ENCODE measurements at regions not wholly inside any gene's neighbourhood (a gene's known extent, or its start where the extent isn't known, plus 50 kb on each side); places are given as distances from the start of the nearest gene placed in this dataset.

DNA sequence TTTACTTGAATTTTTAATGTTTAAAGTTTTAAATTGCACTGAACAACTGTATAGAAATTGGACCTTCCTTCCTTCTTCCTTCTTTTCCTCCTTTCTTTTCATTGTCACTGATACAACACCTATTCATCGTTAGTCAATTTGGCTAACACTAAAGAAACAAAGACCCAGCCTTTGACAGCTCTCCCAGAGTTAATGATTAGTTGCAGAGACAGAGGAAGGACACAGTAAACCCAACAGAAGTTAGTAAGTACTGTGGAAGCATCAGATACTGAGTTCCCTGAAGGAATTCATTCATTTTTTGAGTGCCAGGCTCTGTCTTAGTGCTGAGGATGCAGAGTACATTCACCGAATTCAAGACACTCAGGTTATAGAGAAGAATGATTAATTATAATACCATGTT is 77.9 kb upstream of the RAB27B start:
- no peaks in the 10 kb centered on the region for H3K27me3 ChIP-seq
- ATAC-seq (no peak), DNase-seq (no peak)
- intact Hi-C loops (cut with DNase I), result no loop called here
- no peak overlapping the region for H3K4me3 ChIP-seq
- H3K4me1 ChIP-seq, result no peaks in the 10 kb centered on the region
- no peaks in the 10 kb centered on the region for H3K36me3 ChIP-seq
- TF ChIP-seq, protein P1, sequence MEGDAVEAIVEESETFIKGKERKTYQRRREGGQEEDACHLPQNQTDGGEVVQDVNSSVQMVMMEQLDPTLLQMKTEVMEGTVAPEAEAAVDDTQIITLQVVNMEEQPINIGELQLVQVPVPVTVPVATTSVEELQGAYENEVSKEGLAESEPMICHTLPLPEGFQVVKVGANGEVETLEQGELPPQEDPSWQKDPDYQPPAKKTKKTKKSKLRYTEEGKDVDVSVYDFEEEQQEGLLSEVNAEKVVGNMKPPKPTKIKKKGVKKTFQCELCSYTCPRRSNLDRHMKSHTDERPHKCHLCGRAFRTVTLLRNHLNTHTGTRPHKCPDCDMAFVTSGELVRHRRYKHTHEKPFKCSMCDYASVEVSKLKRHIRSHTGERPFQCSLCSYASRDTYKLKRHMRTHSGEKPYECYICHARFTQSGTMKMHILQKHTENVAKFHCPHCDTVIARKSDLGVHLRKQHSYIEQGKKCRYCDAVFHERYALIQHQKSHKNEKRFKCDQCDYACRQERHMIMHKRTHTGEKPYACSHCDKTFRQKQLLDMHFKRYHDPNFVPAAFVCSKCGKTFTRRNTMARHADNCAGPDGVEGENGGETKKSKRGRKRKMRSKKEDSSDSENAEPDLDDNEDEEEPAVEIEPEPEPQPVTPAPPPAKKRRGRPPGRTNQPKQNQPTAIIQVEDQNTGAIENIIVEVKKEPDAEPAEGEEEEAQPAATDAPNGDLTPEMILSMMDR (IDR thresholded peaks at IDR 0.05), result no peak
- no peak overlapping the region for H3K27ac ChIP-seq
- H3K9me3 ChIP-seq, result no peaks in the 10 kb centered on the region

DNA sequence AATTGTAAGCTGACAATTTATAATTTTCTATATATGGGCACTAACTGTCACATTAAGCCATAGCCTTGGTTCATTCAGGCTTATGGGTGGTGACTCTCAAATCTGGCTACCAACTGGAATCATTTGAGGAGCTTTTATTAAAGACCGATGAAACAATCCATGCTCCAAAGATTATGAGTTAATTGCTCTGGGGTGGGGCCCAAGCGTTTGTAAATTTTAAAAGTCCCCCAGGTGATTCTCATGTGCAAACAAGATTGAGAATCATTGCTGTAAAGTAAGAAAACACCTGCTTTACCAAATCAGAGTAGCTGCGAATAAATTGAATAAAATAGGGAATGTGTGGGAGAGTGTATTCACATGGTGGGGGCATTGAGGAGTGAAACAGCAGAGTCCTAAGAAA is 76.1 kb upstream of the RAB27B start:
- Histone ChIP-seq H3K27ac (no peak overlapping the region), H3K4me1 (no peaks in the 10 kb centered on the region), H3K36me3 (no peaks in the 10 kb centered on the region), H3K9me3 (no peaks in the 10 kb centered on the region), H3K27me3 (no peaks in the 10 kb centered on the region), H3K4me3 (no peak overlapping the region)
- no peak for DNase-seq
- ATAC-seq, result no peak
- intact Hi-C loops (cut with DNase I), result no loop called here
- TF ChIP-seq, protein P1 (IDR thresholded peaks at IDR 0.05), result no peak

DNA sequence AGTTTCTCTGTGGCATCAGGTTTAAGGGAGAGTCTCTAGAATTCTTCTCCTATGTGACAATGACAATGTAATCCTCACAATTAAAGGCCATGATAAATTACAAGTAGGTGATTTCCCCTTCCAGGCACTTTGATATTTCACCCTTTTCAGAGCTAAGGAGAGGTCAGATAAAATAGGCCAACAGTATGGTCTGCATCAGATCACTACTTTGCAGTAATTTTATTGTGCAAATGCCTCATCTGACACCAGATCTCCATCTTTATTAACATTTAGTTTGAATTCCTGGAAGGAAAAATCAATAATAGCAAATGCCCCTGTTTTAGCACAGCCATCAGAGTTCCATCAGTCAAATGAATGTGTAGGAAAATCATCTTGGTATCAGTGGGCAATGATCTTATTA is 72.8 kb upstream of the RAB27B start:
- ATAC-seq (no peak), DNase-seq (no peak)
- H3K27ac ChIP-seq, result no peak overlapping the region
- intact Hi-C loops (cut with DNase I), result no loop called here
- H3K27me3 ChIP-seq, result no peaks in the 10 kb centered on the region
- TF ChIP-seq, protein P1 (IDR thresholded peaks at IDR 0.05), result no peak
- no peaks in the 10 kb centered on the region for H3K36me3 ChIP-seq
- no peak overlapping the region for H3K4me3 ChIP-seq
- no peaks in the 10 kb centered on the region for H3K4me1 ChIP-seq
- no peaks in the 10 kb centered on the region for H3K9me3 ChIP-seq

DNA sequence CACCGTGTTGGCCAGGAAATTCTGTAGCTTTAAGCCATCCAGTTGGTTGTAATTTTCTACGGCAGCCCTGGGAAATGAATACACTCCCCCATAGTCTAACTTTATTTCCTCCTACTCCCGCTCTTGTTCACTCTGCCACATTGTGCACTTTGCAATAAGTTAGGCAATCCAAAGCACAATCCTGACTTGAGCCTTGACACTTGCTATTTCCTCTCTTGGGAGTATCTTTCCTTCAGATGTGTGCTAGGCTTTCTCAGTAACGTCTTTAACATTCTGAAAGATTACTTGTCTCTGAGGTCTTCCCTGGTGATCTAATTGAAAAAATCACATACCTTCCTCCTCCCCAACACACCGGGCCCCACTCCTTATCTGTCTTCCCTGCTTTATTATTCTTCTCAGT is 65.9 kb upstream of the RAB27B start:
- no peaks in the 10 kb centered on the region for H3K4me1 ChIP-seq
- H3K36me3 ChIP-seq, result no peaks in the 10 kb centered on the region
- H3K4me3 ChIP-seq, result no peak overlapping the region
- H3K9me3 ChIP-seq, result no peaks in the 10 kb centered on the region
- H3K27ac ChIP-seq, result no peak overlapping the region
- no peak for DNase-seq
- TF ChIP-seq, protein P1 (IDR thresholded peaks at IDR 0.05), result no peak
- ATAC-seq, result no peak
- intact Hi-C loops (cut with DNase I), result no loop called here
- H3K27me3 ChIP-seq, result no peaks in the 10 kb centered on the region

DNA sequence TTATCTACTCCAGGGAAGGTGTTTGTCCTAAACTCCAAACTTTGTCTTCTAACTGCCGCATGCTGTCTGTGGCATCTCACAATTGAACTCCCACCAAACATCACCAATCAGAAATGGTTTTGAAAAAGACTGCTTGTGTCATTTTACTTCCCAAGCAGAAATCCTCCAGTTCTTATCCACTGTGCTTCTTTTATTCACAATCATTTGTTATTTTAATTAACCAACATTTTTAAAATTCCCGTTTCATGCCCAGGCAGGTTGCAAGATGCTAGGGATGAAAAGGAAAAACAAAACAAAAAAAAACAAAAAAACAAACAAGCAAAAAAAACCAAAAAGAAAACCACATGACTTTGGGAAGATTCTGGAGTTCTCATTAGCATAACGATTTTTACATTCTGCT is 63.5 kb upstream of the RAB27B start:
- no peak overlapping the region for H3K4me3 ChIP-seq
- DNase-seq (no peak), ATAC-seq (no peak)
- no peaks in the 10 kb centered on the region for H3K4me1 ChIP-seq
- no peaks in the 10 kb centered on the region for H3K9me3 ChIP-seq
- H3K27me3 ChIP-seq, result no peaks in the 10 kb centered on the region
- H3K36me3 ChIP-seq, result no peaks in the 10 kb centered on the region
- H3K27ac ChIP-seq, result peak overlapping the region; percentile 47 to 71
- intact Hi-C loops (cut with DNase I), result no loop called here
- TF ChIP-seq, protein P1 (IDR thresholded peaks at IDR 0.05), result no peak
